ENCODE measurements at regions not wholly inside any gene's neighbourhood (a gene's known extent, or its start where the extent isn't known, plus 50 kb on each side); places are given as distances from the start of the nearest gene placed in this dataset.

DNA sequence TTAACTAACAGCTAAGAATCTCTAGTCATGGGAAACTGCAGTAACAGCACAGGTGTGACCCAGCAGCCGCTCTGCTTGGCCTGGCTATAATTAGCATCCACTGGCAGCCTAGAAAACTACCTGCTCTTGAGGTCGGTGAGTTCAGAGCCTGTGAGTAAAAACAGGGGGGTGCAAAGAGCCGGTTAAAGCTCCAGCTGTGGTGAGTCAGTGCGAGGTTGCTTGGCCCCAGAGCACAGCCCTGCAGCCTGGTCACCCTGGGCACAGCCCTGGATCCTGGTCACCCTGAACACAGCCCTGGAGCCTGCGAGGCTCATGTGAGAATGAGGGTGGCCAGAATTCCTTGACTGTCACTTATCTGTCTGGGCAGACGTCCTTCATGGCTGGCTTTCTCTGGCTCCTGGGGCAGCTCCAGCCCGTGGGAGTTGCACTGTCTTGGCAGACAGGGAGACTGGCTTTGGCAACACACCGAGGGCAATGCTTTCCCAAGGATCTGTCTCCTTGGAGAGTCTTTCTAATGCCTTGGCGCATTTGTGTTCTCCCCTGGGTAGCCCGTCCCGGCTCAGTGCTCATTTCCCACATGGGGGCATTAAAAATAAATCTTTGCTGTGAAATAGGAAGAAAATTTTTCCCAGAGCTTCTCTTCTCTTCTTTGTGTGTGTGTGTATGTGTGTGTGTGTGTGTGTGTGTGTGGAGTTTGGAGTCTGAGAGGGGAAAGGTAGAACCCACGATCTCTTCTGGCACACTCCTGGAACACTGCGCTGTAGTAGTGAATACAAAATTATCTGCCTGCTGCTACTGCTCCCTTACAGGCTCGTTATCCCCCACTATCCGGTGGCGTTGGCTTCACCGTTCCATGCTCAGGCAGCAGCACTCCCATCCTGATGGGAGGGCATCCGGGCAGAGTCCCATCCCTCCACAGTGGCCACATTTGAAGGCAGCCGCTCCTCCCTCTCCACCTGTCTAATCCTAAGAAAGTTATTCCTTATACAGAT is 250.2 kb upstream of the MEX3C start:
- no peak for DNase-seq (ENCODE audit: low spot score)
- POLR2A ChIA-PET (ENCODE audit: low non-redundant PET), result no interaction called here
- H3K4me3 ChIP-seq (ENCODE audit: low read depth, low read length, poor library complexity, severe bottlenecking), result no peak overlapping the region
- TF ChIP-seq EZH2 (IDR thresholded peaks at IDR 0.05; ENCODE audit: borderline replicate concordance, low read depth, low read length, poor library complexity, severe bottlenecking), result no peak
- TF ChIP-seq, protein P1, sequence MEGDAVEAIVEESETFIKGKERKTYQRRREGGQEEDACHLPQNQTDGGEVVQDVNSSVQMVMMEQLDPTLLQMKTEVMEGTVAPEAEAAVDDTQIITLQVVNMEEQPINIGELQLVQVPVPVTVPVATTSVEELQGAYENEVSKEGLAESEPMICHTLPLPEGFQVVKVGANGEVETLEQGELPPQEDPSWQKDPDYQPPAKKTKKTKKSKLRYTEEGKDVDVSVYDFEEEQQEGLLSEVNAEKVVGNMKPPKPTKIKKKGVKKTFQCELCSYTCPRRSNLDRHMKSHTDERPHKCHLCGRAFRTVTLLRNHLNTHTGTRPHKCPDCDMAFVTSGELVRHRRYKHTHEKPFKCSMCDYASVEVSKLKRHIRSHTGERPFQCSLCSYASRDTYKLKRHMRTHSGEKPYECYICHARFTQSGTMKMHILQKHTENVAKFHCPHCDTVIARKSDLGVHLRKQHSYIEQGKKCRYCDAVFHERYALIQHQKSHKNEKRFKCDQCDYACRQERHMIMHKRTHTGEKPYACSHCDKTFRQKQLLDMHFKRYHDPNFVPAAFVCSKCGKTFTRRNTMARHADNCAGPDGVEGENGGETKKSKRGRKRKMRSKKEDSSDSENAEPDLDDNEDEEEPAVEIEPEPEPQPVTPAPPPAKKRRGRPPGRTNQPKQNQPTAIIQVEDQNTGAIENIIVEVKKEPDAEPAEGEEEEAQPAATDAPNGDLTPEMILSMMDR (conservative IDR thresholded peaks at IDR 0.05; ENCODE audit: low read depth, low read length), result no peak
- H3K4me1 ChIP-seq (ENCODE audit: insufficient read depth, low read length, poor library complexity, severe bottlenecking), result no peaks in the 10 kb centered on the region
- H3K27me3 ChIP-seq (replicated peaks; ENCODE audit: insufficient read depth, low read depth, low read length, poor library complexity), result no peaks in the 10 kb centered on the region
- intact Hi-C loops (cut with micrococcal nuclease; ENCODE audit: unreplicated experiment), result no loop called here
- CTCF ChIA-PET, result no interaction called here
- H3K36me3 ChIP-seq (ENCODE audit: insufficient read depth, low read length, poor library complexity, severe bottlenecking), result no peaks in the 10 kb centered on the region
- no TSS peak for BruUV-seq (replicated peaks)
- H3K27ac ChIP-seq (ENCODE audit: low read depth, low read length, poor library complexity, severe bottlenecking), result no peak overlapping the region
- no peaks in the 10 kb centered on the region for H3K9me3 ChIP-seq (ENCODE audit: low read depth, low read length, poor library complexity, severe bottlenecking)

- H3K27ac ChIP-seq (ENCODE audit: low read depth, low read length, poor library complexity, severe bottlenecking), result no peak overlapping the region
- TF ChIP-seq EZH2 (IDR thresholded peaks at IDR 0.05; ENCODE audit: borderline replicate concordance, low read depth, low read length, poor library complexity, severe bottlenecking), result no peak
- TF ChIP-seq, protein P1 (conservative IDR thresholded peaks at IDR 0.05; ENCODE audit: low read depth, low read length), result no peak
- no peaks in the 10 kb centered on the region for H3K9me3 ChIP-seq (ENCODE audit: low read depth, low read length, poor library complexity, severe bottlenecking)
- ChIA-PET CTCF (no interaction called here), POLR2A (ENCODE audit: low non-redundant PET) (no interaction called here)
- DNase-seq (ENCODE audit: low spot score), result no peak
- BruUV-seq (replicated peaks), result no TSS peak
- no peaks in the 10 kb centered on the region for H3K4me1 ChIP-seq (ENCODE audit: insufficient read depth, low read length, poor library complexity, severe bottlenecking)
- no peaks in the 10 kb centered on the region for H3K36me3 ChIP-seq (ENCODE audit: insufficient read depth, low read length, poor library complexity, severe bottlenecking)
- intact Hi-C loops (cut with micrococcal nuclease; ENCODE audit: unreplicated experiment), result no loop called here
- H3K27me3 ChIP-seq (replicated peaks; ENCODE audit: insufficient read depth, low read depth, low read length, poor library complexity), result no peaks in the 10 kb centered on the region
- H3K4me3 ChIP-seq (ENCODE audit: low read depth, low read length, poor library complexity, severe bottlenecking), result no peak overlapping the region
These were observed 251.5 kb upstream of the MEX3C start for GRCh38 chr18:51448949-51449348.

DNA sequence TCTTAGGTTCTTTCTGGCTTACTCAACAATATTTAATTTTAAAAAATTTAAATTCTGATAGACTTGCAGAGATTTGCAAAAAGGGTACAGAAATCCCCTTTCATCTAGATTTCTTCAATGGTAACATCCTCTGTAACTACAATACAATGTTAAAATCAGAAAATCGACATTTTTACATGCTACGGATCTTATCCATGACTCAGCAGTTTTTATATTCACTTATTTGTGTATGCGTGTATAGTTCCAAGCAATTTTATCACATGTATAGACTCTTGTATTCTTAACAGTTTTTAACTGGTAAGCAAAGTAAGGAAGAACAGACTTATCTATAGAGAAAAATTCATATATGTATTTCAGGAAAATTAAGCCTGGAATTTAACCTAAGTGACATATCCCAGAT is 256.1 kb upstream of the MEX3C start:
- ChIA-PET CTCF (no interaction called here), POLR2A (ENCODE audit: low non-redundant PET) (no interaction called here)
- no peak overlapping the region for H3K27ac ChIP-seq (ENCODE audit: low read depth, low read length, poor library complexity, severe bottlenecking)
- BruUV-seq (replicated peaks), result no TSS peak
- no peaks in the 10 kb centered on the region for H3K27me3 ChIP-seq (replicated peaks; ENCODE audit: insufficient read depth, low read depth, low read length, poor library complexity)
- no peak for DNase-seq (ENCODE audit: low spot score)
- intact Hi-C loops (cut with micrococcal nuclease; ENCODE audit: unreplicated experiment), result no loop called here
- no peak overlapping the region for H3K4me3 ChIP-seq (ENCODE audit: low read depth, low read length, poor library complexity, severe bottlenecking)
- no peaks in the 10 kb centered on the region for H3K9me3 ChIP-seq (ENCODE audit: low read depth, low read length, poor library complexity, severe bottlenecking)
- no peaks in the 10 kb centered on the region for H3K36me3 ChIP-seq (ENCODE audit: insufficient read depth, low read length, poor library complexity, severe bottlenecking)
- TF ChIP-seq, protein P1 (conservative IDR thresholded peaks at IDR 0.05; ENCODE audit: low read depth, low read length), result no peak
- no peak for TF ChIP-seq EZH2 (IDR thresholded peaks at IDR 0.05; ENCODE audit: borderline replicate concordance, low read depth, low read length, poor library complexity, severe bottlenecking)
- no peaks in the 10 kb centered on the region for H3K4me1 ChIP-seq (ENCODE audit: insufficient read depth, low read length, poor library complexity, severe bottlenecking)

Data from A673 (cell line).